Activated CD4-positive, alpha-beta memory T cell treated with anti-CD3 and anti-CD28 coated beads for 36 hours (primary cell): ENCODE measurements at regions not wholly inside any gene's neighbourhood (a gene's known extent, or its start where the extent isn't known, plus 50 kb on each side); places are given as distances from the start of the nearest gene placed in this dataset.
"Not testable (repeated sequence)": the region's sequence is repeated elsewhere in the genome, so short reads cannot be mapped to it uniquely, and the experiment has no call there.

ENCODE experiments used
- CTCF ChIA-PET: fragments of 350-600 bp; sonication (Branson Sonifier 250); formaldehyde crosslinking; loops from one replicate; lab custom pipeline; 2021; ENCODE audit warnings: antibody characterized with exemption, inconsistent platforms; lab: Charles Lee
- POLR2A ChIA-PET: fragments of 350-600 bp; sonication (Branson Sonifier 250); formaldehyde crosslinking; loops from one replicate; lab custom pipeline; 2021; ENCODE audit warnings: antibody characterized with exemption; lab: Charles Lee
- DNase-seq: peaks from one replicate; pipeline ENCODE4 v3.0.0-alpha.2; 2020
- H3K27ac Mint-ChIP-seq: one replicate; pipeline ENCODE4 v1.8.0; 2021; ENCODE audit warnings: mixed read lengths
- H3K27me3 Mint-ChIP-seq: one replicate; pipeline ENCODE4 v1.8.0; 2021; ENCODE audit warnings: mixed read lengths
- H3K36me3 Mint-ChIP-seq: one replicate; pipeline ENCODE4 v1.8.0; 2021; ENCODE audit warnings: mixed read lengths
- H3K4me1 Mint-ChIP-seq: one replicate; pipeline ENCODE4 v1.8.0; 2021; ENCODE audit warnings: low read depth, mixed read lengths
- H3K4me3 Mint-ChIP-seq: one replicate; pipeline ENCODE4 v1.8.0; 2021; ENCODE audit warnings: mild to moderate bottlenecking, mixed read lengths
- H3K9me3 Mint-ChIP-seq: one replicate; pipeline ENCODE4 v1.8.0; 2021; ENCODE audit warnings: mixed read lengths
- intact Hi-C: fragments of 100-400 bp; cut with micrococcal nuclease; formaldehyde crosslinking; loops from one replicate; pipeline ENCODE4 v1.15.1; 2023

DNA sequence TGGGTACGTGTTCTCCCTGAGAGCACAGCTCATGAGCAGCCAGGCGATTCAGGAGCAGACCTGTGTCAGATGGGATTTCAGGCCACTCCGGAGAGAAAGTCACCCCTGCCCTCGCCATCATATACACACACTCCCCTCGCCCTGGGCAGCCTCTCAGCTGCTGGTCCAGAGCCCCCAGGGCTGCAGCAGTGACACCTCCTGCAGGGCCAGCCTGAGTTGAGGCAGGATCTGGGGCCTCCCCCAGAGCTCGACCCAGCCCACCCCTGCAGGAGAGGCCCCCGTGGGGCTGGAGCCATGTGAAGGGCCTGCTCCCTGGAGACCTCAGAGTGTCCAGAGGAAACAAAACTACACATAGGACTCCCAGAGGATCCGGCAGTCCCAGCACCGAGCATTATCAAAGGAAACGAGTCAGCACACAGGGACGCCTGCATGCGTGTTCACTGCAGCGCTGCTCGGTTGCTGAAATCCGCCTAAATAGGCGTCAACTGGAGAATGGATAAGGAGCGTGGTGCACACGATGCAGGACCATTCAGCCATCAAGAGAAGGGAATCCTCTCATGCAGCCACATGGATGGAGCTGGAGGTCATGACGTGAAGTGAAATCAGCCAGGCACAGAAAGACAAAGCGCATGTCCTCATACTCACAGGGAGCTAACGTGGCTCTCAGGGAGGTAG is 104.0 kb downstream of the TNFAIP2 start:
- Mint-ChIP-seq H3K4me3 (no peak overlapping the region), H3K27ac (no peak overlapping the region), H3K27me3 (peaks cover 22% of the 10 kb centered on the region), H3K4me1 (no peaks in the 10 kb centered on the region), H3K9me3 (no peaks in the 10 kb centered on the region), H3K36me3 (no peaks in the 10 kb centered on the region)
- CTCF ChIA-PET, result interaction anchor here (0.6 kb wide), 1 partner anchor 68 kb away, joined by 3 read pairs; no protein-coding TSS in a partner anchor
- POLR2A ChIA-PET, result no interaction called here
- DNase-seq, result no peak
- intact Hi-C loops, result no loop called here

DNA sequence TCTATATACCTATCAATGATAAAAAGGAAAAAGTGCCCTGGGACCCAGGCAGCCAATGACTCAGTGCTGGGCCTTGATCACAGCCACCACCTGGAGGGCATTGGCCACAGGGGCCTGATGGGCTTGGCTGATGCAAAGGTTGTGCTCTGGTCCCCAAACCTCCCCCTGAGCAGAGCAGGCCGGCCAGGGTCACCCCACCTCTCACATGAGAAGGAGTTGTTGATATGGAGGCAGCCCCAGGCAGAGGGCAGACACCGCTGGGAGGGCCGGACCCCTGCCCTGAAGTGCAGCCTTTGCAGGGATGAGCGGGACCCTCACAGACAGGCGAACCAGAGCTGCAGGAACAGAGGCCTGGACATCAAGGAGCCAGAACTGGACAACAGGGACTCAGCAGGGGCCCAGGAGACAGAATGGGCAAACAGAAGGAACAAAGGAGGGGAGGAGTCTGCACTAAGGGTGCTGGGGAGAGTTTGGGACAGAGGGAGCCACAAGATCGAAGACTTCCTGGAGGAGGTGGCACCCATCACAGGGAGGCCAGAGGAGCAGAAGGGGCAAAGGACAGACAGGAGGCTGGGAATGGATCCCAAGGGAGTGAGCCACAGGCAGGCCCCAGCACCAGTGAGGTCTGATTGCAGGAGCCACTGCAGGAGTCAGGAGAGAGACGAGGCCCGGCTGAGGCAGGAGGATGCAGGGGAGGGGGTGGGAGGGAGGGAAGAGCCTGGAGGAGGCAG is 105.0 kb downstream of the TNFAIP2 start:
- ChIA-PET CTCF (interaction anchor here (0.6 kb wide), 1 partner anchor 67 kb away, joined by 3 read pairs; no protein-coding TSS in a partner anchor), POLR2A (no interaction called here)
- Mint-ChIP-seq H3K27me3 (peaks cover 21% of the 10 kb centered on the region), H3K9me3 (no peaks in the 10 kb centered on the region), H3K36me3 (no peaks in the 10 kb centered on the region), H3K27ac (no peak overlapping the region), H3K4me3 (no peak overlapping the region), H3K4me1 (no peaks in the 10 kb centered on the region)
- intact Hi-C loops, result no loop called here
- DNase-seq, result no peak

DNA sequence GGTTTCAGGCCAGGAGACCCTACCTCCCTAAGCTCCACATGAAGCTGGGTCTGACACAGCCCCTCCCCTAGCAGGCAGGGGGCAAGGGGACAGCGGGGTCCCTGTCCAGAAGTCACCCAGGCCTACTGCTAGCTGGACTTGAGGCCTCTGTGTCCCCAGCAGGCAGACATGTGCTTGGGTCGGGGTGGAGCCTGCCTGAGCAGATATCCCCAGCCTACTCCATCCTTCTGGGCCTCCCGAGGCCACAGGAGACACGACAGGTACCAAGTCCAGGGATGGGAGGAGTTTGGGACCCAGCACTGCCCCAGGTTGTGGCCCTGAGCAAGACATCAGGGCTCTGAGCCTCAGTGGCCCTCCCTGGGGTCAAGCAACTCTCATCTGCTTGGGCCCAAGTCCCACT is 105.2 kb upstream of the EIF5 start:
- Mint-ChIP-seq H3K36me3 (no peaks in the 10 kb centered on the region), H3K4me1 (no peaks in the 10 kb centered on the region), H3K9me3 (no peaks in the 10 kb centered on the region), H3K4me3 (no peak overlapping the region), H3K27ac (no peak overlapping the region), H3K27me3 (peaks cover 22% of the 10 kb centered on the region)
- ChIA-PET POLR2A (no interaction called here), CTCF (no interaction called here)
- intact Hi-C loops, result no loop called here
- DNase-seq, result no peak

DNA sequence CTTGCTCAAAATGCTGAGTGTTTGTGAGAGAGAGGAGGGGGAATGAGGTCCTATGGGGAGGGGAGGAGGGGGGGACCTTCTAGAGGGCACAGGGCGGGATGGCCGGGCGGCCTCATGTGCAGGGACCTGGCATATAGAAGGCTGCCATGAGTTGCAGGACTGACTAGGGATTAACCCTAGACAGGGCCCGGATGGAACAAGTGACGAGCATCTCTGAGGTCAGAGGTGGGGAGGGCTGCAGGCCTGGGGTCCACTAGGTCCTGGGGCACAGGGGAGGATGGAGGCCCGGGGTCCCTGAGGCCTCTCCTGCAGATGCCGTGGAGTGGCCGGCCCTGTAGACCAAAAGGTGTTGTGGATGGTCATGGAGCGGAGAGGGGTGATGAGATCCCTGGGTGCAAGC is 104.0 kb upstream of the EIF5 start:
- Mint-ChIP-seq H3K36me3 (no peaks in the 10 kb centered on the region), H3K9me3 (no peaks in the 10 kb centered on the region), H3K27me3 (peaks cover 14% of the 10 kb centered on the region), H3K4me3 (no peak overlapping the region), H3K4me1 (no peaks in the 10 kb centered on the region), H3K27ac (no peak overlapping the region)
- POLR2A ChIA-PET, result no interaction called here
- DNase-seq, result no peak
- intact Hi-C loops, result no loop called here
- CTCF ChIA-PET, result no interaction called here

DNA sequence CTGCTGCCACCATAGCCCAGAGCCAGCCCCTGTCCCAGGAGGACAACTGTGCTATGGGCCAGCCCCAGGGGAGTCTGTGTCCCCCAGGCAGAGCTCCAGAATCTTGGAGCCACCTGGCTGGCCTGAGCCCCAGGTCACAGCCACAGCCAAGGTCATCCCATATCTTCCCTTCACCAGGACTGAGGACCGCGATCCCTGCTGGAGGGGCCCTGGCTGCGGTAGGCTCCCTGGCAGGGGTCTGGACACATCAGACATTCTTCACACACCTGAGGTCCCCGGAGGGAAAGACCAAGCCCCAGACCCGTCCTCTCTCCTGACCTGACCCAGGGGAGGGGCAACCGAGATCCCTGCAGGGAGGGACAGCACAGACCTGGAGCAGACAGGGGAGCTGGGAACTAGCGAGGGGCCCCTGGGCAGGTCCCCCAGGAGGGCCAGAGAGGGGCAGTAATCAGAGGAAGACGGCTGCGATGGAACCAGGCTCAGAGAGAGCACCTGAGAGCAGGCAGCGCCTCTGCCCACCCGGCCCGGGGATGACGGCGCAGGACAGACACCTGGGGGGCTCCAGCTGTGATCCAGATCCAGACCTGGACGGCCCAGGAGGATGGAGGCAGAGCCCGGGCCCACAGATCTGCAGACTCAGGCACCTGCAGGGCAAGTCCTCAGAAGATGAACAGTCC is 103.2 kb upstream of the EIF5 start:
- no peaks in the 10 kb centered on the region for H3K36me3 Mint-ChIP-seq
- POLR2A ChIA-PET, result no interaction called here
- intact Hi-C loops, result no loop called here

DNA sequence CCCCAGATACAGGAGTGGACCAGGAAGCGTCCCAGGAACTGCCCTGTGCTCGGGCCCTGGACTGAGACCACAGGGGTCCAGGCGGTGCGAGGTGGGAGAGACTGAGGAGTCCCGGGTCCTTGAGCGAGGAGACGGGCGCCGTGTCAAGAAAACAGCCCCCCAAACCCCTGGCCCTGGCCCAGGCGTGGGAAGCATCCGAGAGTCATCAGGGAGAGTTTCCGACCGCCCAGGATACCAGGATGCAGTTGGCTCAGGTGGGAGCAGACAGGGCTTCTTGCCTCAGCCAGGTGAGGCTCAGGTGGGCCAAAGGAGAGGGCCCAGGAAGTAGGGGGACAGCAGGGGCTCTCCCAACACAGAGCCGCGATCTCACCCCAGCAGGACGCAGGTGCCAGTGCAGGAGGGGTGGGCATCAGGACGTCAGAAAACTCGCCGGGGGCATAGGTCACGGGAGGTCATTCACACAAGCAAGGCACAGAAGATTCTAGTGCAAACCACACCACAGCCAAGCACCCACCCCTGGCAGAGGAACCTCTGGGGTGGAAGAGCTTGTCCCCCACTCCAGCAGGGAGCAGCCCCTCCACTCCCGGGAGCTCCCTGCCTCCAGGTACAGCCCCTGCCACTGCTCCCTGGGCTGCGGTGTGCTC is 102.5 kb upstream of the EIF5 start:
- ChIA-PET CTCF (no interaction called here), POLR2A (no interaction called here)

More for the DNA sequence above, 103.2 kb upstream of the EIF5 start:
- Mint-ChIP-seq H3K4me3 (no peak overlapping the region), H3K27ac (no peak overlapping the region), H3K4me1 (no peaks in the 10 kb centered on the region), H3K27me3 (peaks cover 15% of the 10 kb centered on the region), H3K9me3 (no peaks in the 10 kb centered on the region)
- CTCF ChIA-PET, result no interaction called here
- no peak for DNase-seq

DNA sequence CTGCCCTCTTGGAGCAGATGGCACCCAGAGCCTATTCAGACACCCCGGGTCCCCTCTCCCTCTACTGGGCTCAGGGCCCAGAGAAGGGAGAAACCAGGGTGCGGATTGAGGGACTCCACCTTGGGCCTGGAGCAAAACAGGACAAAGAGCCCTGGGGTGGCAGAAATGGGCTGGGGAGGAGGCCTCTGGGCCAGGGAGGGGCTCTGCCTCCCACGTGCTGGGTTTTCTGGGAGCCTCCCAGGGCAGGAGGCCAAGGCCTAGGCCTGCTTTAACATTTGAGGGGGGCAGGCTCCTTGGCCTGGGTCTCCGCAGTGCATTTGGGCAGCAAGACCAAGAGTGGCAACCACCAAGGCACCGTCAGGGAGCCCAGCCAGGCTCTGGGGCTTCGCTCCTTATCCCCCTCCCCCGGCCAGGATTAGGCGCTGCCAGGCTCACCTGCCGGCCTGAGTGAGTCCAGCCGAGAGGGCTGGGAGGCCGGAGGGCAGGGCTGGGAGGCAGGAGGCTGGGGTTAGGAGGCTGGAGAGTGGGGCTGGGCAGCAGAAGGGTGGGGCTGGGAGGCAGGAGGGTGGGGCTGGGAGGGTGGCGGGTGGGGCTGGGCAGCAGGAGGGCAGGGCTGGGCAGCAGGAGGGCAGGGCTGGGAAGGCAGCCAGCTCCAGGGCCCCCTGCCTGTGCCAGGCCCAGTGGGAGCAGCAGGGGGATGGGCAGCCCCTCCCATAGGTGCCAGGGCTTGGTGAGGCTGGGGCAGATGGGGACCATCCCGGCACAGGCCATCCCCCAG is 101.8 kb upstream of the EIF5 start:
- Mint-ChIP-seq H3K4me3 (no peak overlapping the region), H3K9me3 (peaks cover under 1% of the 10 kb centered on the region), H3K36me3 (no peaks in the 10 kb centered on the region), H3K27ac (no peak overlapping the region), H3K4me1 (no peaks in the 10 kb centered on the region), H3K27me3 (peaks cover 18% of the 10 kb centered on the region)
- intact Hi-C loops, result no loop called here
- no peak for DNase-seq
- ChIA-PET CTCF (no interaction called here), POLR2A (no interaction called here)

More for the DNA sequence above, 102.5 kb upstream of the EIF5 start:
- Mint-ChIP-seq H3K4me1 (no peaks in the 10 kb centered on the region), H3K9me3 (no peaks in the 10 kb centered on the region), H3K27me3 (peaks cover 17% of the 10 kb centered on the region), H3K4me3 (no peak overlapping the region), H3K36me3 (no peaks in the 10 kb centered on the region), H3K27ac (no peak overlapping the region)
- DNase-seq, result no peak
- intact Hi-C loops, result no loop called here

DNA sequence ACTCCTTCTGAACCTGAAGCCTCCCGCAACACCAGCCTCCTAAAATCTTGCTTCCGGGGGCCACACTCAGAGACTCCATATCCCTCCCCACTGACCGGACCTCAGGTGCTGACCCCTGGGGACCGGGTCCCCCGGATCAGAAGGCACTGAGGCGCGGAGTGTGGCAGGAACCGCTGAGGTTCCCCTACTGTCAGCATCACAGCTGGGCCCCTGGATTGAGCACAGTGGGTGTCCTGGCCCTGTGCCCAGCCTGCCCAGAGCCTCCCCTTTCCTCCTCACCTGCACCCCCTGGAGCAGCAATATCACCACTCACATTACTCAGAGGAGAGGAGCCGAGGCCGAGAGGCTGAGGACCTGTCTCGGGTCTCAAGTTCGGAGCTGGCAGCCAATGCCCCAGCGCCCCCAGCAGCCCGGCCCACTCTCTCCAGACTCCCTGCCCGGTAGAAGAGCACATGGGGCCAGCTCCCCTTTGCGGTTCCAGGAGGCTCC is 101.2 kb upstream of the EIF5 start:
- H3K9me3 Mint-ChIP-seq, result peaks cover 7% of the 10 kb centered on the region
- no peak overlapping the region for H3K4me3 Mint-ChIP-seq
- CTCF ChIA-PET, result interaction anchor here (1.0 kb wide), 1 partner anchor 154 kb away, joined by 3 read pairs; no protein-coding TSS in a partner anchor
- H3K36me3 Mint-ChIP-seq, result no peaks in the 10 kb centered on the region
- no peaks in the 10 kb centered on the region for H3K4me1 Mint-ChIP-seq
- peaks cover 15% of the 10 kb centered on the region for H3K27me3 Mint-ChIP-seq
- no peak overlapping the region for H3K27ac Mint-ChIP-seq
- no peak for DNase-seq
- POLR2A ChIA-PET, result no interaction called here
- intact Hi-C loops, result no loop called here

DNA sequence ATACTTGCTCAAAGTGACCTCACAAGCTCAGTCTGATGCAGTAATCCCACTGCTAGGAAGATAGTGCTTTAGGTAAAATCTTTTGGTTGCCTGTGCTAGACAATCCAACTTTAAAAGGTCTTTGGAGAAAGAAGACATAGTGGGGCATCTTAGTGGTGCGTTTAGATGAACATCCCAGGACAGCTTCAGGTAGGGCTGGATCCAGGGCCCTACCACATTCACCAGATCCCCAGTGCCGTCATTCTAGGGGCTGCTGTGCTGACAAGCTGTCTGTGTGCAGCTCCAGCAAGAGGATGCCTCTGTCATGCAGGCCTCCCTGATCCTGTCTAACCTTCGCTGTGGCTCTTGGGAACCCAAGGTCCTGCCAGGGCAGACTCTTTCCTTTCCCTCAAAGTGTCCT is 100.7 kb upstream of the EIF5 start:
- peaks cover under 1% of the 10 kb centered on the region for H3K36me3 Mint-ChIP-seq
- peaks cover 15% of the 10 kb centered on the region for H3K27me3 Mint-ChIP-seq
- ChIA-PET POLR2A (no interaction called here), CTCF (interaction anchor here (1.0 kb wide), 1 partner anchor 155 kb away, joined by 3 read pairs; no protein-coding TSS in a partner anchor)
- peaks cover 12% of the 10 kb centered on the region for H3K9me3 Mint-ChIP-seq
- H3K4me3 Mint-ChIP-seq, result no peak overlapping the region
- DNase-seq, result no peak
- H3K27ac Mint-ChIP-seq, result no peak overlapping the region
- no peaks in the 10 kb centered on the region for H3K4me1 Mint-ChIP-seq
- intact Hi-C loops, result no loop called here

DNA sequence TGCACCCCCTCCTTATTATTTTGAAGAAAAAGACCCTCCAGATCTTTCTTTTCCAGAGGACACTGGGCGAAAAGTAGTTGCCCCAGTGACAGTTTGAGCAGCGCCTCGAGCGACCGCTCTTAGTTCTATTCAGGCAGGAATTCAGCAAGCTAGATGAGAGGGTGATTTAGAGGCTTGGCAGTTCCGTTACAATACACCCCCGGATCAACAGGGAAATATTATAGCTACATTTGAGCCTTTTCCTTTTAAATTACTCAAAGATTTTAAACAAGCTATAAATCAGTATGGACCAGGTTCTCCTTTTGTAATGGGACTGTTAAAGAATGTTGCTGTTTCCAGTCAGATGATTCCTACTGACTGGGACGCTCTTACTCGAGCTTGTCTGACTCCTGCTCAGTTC is 99.2 kb upstream of the EIF5 start:
- H3K36me3 Mint-ChIP-seq, POLR2A ChIA-PET, DNase-seq, H3K27ac Mint-ChIP-seq, intact Hi-C loops, H3K4me1 Mint-ChIP-seq, H3K4me3 Mint-ChIP-seq: not testable (repeated sequence)
- CTCF ChIA-PET, result interaction anchor here (1.0 to 2.5 kb wide), 2 partner anchors 57 to 130 kb away, joined by 4 to 10 read pairs; no protein-coding TSS in a partner anchor
- Mint-ChIP-seq H3K27me3 (peaks cover 15% of the 10 kb centered on the region), H3K9me3 (peaks cover 27% of the 10 kb centered on the region)

DNA sequence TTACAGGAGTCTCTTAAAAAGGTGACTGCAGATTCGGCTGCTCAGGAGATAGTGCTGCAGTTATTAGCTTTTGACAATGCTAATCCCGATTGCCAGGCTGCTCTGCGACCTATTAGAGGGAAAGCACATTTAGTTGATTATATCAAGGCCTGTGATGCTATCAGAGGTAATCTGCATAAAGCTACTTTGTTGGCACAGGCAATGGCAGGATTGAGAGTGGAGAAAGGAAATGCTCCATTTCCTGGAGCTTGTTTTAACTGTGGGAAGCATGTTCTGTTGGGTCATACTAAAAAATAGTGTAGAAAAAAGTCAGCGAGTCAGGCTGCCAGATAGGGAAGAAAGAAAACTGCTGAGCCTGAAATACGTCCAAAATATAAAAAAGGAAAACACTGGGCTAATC is 98.5 kb upstream of the EIF5 start:
- H3K4me3 Mint-ChIP-seq, H3K4me1 Mint-ChIP-seq, H3K27ac Mint-ChIP-seq, POLR2A ChIA-PET, DNase-seq, H3K36me3 Mint-ChIP-seq, intact Hi-C loops: not testable (repeated sequence)
- CTCF ChIA-PET, result interaction anchor here (1.0 to 2.5 kb wide), 2 partner anchors 57 to 131 kb away, joined by 4 to 10 read pairs; no protein-coding TSS in a partner anchor
- H3K9me3 Mint-ChIP-seq, result peaks cover 30% of the 10 kb centered on the region
- peaks cover 15% of the 10 kb centered on the region for H3K27me3 Mint-ChIP-seq
